GM12878 (cell line): ENCODE measurements at regions not wholly inside any gene's neighbourhood (a gene's known extent, or its start where the extent isn't known, plus 50 kb on each side); places are given as distances from the start of the nearest gene placed in this dataset.
"Not testable (repeated sequence)": the region's sequence is repeated elsewhere in the genome, so short reads cannot be mapped to it uniquely, and the experiment has no call there.

ENCODE experiments used
- ATAC-seq: fragments of 200-7000 bp; cut with Tn5 transposase; 3 replicates; pipeline ENCODE4 v1.9.1; 2020; ENCODE audit warnings: mild to moderate bottlenecking, moderate library complexity
- BruUV-seq: library from RNA; stranded (reverse); fragments of 400-500 nt; replicated peaks from 2 replicates; lab custom pipeline; 2021; lab: Mats Ljungman, UMichigan
- CTCF ChIA-PET: fragments of 300-600 bp; sonication (Branson Sonifier 250); formaldehyde crosslinking; extraction: SDS; loops from one replicate; lab custom pipeline; 2021; ENCODE audit warnings: inconsistent platforms; lab: Yijun Ruan, JAX
- POLR2A ChIA-PET: fragments of 350-600 bp; formaldehyde crosslinking; extraction: SDS; loops from one replicate; lab custom pipeline; 2021; ENCODE audit warnings: inconsistent platforms; lab: Charles Lee
- RAD21 ChIA-PET: fragments of 300-600 bp; sonication (Branson Sonifier 250); formaldehyde crosslinking; loops from one replicate; lab custom pipeline; 2023; ENCODE audit warnings: antibody characterized with exemption; ENCODE audit not compliant: unreplicated experiment; lab: Charles Lee
- SMC1A ChIA-PET: fragments of 300-600 bp; sonication (Branson Sonifier 250); formaldehyde crosslinking; loops from one replicate; lab custom pipeline; 2023; ENCODE audit not compliant: unreplicated experiment, uncharacterized antibody; lab: Charles Lee
- DNase-seq: peaks from one replicate; pipeline ENCODE4 v3.0.0-alpha.2; 2011; ENCODE audit warnings: low read depth, low spot score
- FAIRE-seq: peaks from 3 replicates; lab custom pipeline; 2011; peaks lifted over from hg19 to GRCh38; lab: Jason Lieb, UNC
- H2AFZ ChIP-seq: 2 replicates; pipeline ENCODE4 v1.6.0; 2011; ENCODE audit warnings: low read depth, low read length, control low read depth; ENCODE audit not compliant: control insufficient read depth
- H3K27ac ChIP-seq: 2 replicates; pipeline ENCODE4 v1.5.1; 2011; ENCODE audit warnings: control low read depth; ENCODE audit not compliant: control insufficient read depth, insufficient read depth
- H3K27me3 ChIP-seq, 2 experiments: replicated peaks in 1 of 2; 2 replicates each; pipeline versions ENCODE4 v1.6.0 to v1.6.1; 2011; ENCODE audit warnings: low read length in 1 of 2; ENCODE audit not compliant: control insufficient read depth in 2 of 2, insufficient read depth in 2 of 2
- H3K36me3 ChIP-seq, 2 experiments: 2 replicates each; pipeline ENCODE4 v1.5.1; 2011; ENCODE audit warnings: low read length in 1 of 2; ENCODE audit not compliant: control insufficient read depth in 2 of 2, insufficient read depth in 2 of 2
- H3K4me1 ChIP-seq: 2 replicates; pipeline ENCODE4 v1.6.1; 2011; ENCODE audit warnings: mild to moderate bottlenecking, low read length, moderate library complexity, mixed read lengths; ENCODE audit not compliant: control insufficient read depth, insufficient read depth
- H3K4me2 ChIP-seq: 2 replicates; pipeline ENCODE4 v1.6.0; 2011; ENCODE audit warnings: control low read depth; ENCODE audit not compliant: control insufficient read depth, insufficient read depth
- H3K4me3 ChIP-seq: fragments of 200-600 bp; sonication (generic); 2 replicates; pipeline ENCODE4 v1.5.1; 2016
- H3K79me2 ChIP-seq: 2 replicates; pipeline ENCODE4 v1.6.0; 2011; ENCODE audit warnings: low read length; ENCODE audit not compliant: control insufficient read depth, insufficient read depth
- H3K9ac ChIP-seq: 2 replicates; pipeline ENCODE4 v1.8.0; 2011; ENCODE audit warnings: low read length, control low read depth, mixed read lengths; ENCODE audit not compliant: control insufficient read depth, insufficient read depth
- H3K9me3 ChIP-seq: replicated peaks from 3 replicates; pipeline ENCODE4 v1.5.1; 2011; ENCODE audit warnings: mild to moderate bottlenecking, low read length; ENCODE audit not compliant: control insufficient read depth, insufficient read depth
- H4K20me1 ChIP-seq: 2 replicates; pipeline ENCODE4 v1.6.0; 2011; ENCODE audit not compliant: control insufficient read depth, insufficient read depth
- ASH2L ChIP-seq: fragments of 300-600, 200-600 bp; sonication (generic); IDR thresholded peaks from 2 replicates; pipeline ENCODE4 v1.6.1; 2017; ENCODE audit warnings: low read depth, mild to moderate bottlenecking, borderline replicate concordance
- BMI1 ChIP-seq: fragments of 450-650 bp; IDR thresholded peaks from 2 replicates; pipeline ENCODE4 v1.6.1; 2016; ENCODE audit warnings: mild to moderate bottlenecking, moderate library complexity, borderline replicate concordance
- JUNB ChIP-seq: IDR thresholded peaks from 2 replicates; pipeline ENCODE4 v1.6.1; 2016; ENCODE audit warnings: antibody characterized with exemption, mild to moderate bottlenecking
- MLLT1 ChIP-seq: fragments of 450-650 bp; IDR thresholded peaks from 2 replicates; pipeline ENCODE4 v1.6.1; 2016; ENCODE audit warnings: mild to moderate bottlenecking
- MTA2 ChIP-seq: fragments of 450-650 bp; IDR thresholded peaks from 2 replicates; pipeline ENCODE4 v1.6.1; 2016; ENCODE audit warnings: low read depth, mild to moderate bottlenecking, moderate library complexity
- SMARCA5 ChIP-seq: fragments of 450-650 bp; IDR thresholded peaks from 2 replicates; pipeline ENCODE4 v1.6.1; 2017; ENCODE audit warnings: mild to moderate bottlenecking
- TAF1 ChIP-seq: IDR thresholded peaks from 2 replicates; pipeline ENCODE4 v1.6.1; 2011; ENCODE audit warnings: mild to moderate bottlenecking, low read depth, low read length, borderline replicate concordance
- TCF7 ChIP-seq: IDR thresholded peaks from 2 replicates; pipeline ENCODE4 v1.6.1; 2014; ENCODE audit warnings: antibody characterized with exemption, borderline replicate concordance
- WGBS: methylation state at CpG from one replicate; pipeline ENCODE4 v1.1.6; 2016; ENCODE audit warnings: low lambda C conversion rate; ENCODE audit not compliant: insufficient replicate concordance, insufficient coverage; ENCODE audit errors: missing lambda C conversion rate; 5-methylcytosine and 5-hydroxymethylcytosine counted together
- in situ Hi-C: fragments of 300-500 bp; cut with MboI; formaldehyde crosslinking; loops from 9 replicates; pipeline ENCODE4 v1.14.3; 2018; ENCODE audit warnings: mixed read lengths
- intact Hi-C: fragments of 100-400 bp; cut with micrococcal nuclease; formaldehyde crosslinking; loops from one replicate; pipeline ENCODE4 v1.14.2; 2022; ENCODE audit not compliant: unreplicated experiment
- TF ChIP-seq, protein P1 (sequence below): IDR thresholded peaks from 2 replicates; pipeline ENCODE4 v1.6.1; 2011; ENCODE audit warnings: borderline replicate concordance, low read depth, mild to moderate bottlenecking, moderate library complexity, low read length; ENCODE audit not compliant: insufficient read depth, poor library complexity, severe bottlenecking
- TF ChIP-seq, protein P2 (sequence below): fragments of 450-650 bp; conservative IDR thresholded peaks from 2 replicates; pipeline ENCODE4 v1.6.1; 2017; ENCODE audit warnings: mild to moderate bottlenecking, moderate library complexity

- H2AFZ ChIP-seq, H3K9me3 ChIP-seq, H3K4me3 ChIP-seq, H3K4me2 ChIP-seq, H3K27ac ChIP-seq, H3K9ac ChIP-seq, BruUV-seq, ATAC-seq, SMC1A ChIA-PET, RAD21 ChIA-PET, H3K27me3 ChIP-seq, CTCF ChIA-PET, H3K4me1 ChIP-seq, POLR2A ChIA-PET, in situ Hi-C loops, H4K20me1 ChIP-seq, H3K79me2 ChIP-seq, FAIRE-seq, DNase-seq, intact Hi-C loops, H3K36me3 ChIP-seq: not testable (repeated sequence)
- 87% methylated on average over 16 of the region's 16 CpGs for WGBS
These were observed 90.8 kb downstream of the LARP7 start for GRCh38 chr4:112727728-112728127.

DNA sequence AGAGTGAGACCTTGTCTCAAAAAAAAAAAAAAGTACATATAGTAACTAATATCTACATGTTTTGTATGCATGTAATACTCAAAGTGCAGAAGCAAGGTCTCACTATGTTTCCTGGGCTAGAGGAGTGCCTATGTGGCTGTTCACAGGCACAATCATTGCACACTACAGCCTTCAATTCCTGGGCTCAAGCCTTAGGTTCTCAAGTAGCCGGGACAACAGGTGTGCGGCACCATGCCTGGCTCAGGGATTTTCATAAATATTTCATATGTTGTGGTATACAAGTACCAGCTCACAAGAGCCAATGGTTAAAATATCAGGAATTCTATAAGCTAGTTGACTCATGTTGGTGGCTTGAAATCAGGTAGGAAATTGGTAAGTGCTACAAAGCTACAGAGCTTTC lies 94.8 kb downstream of the LARP7 start:
- no peaks in the 10 kb centered on the region for H3K9me3 ChIP-seq
- no TSS peak for BruUV-seq
- ATAC-seq (no peak), DNase-seq (no peak), FAIRE-seq (no peak)
- no peak overlapping the region for H3K4me3 ChIP-seq
- no peak overlapping the region for H3K27ac ChIP-seq
- RAD21 ChIA-PET, result interaction anchor here (0.7 to 0.9 kb wide), 3 partner anchors 22 to 413 kb away, joined by 3 to 4 read pairs (median 3); no protein-coding TSS in a partner anchor
- no peaks in the 10 kb centered on the region for H4K20me1 ChIP-seq
- SMC1A ChIA-PET, result interaction anchor here (0.6 to 2.6 kb wide), 9 partner anchors 10 to 404 kb away, joined by 3 to 12 read pairs (median 3); no protein-coding TSS in a partner anchor
- TF ChIP-seq, protein P1, sequence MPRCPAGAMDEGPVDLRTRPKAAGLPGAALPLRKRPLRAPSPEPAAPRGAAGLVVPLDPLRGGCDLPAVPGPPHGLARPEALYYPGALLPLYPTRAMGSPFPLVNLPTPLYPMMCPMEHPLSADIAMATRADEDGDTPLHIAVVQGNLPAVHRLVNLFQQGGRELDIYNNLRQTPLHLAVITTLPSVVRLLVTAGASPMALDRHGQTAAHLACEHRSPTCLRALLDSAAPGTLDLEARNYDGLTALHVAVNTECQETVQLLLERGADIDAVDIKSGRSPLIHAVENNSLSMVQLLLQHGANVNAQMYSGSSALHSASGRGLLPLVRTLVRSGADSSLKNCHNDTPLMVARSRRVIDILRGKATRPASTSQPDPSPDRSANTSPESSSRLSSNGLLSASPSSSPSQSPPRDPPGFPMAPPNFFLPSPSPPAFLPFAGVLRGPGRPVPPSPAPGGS, result no peak
- TF ChIP-seq JUNB (no peak), MLLT1 (no peak), ASH2L (no peak), SMARCA5 (no peak), TCF7 (no peak), BMI1 (no peak), TAF1 (no peak), MTA2 (no peak)
- TF ChIP-seq, protein P2, sequence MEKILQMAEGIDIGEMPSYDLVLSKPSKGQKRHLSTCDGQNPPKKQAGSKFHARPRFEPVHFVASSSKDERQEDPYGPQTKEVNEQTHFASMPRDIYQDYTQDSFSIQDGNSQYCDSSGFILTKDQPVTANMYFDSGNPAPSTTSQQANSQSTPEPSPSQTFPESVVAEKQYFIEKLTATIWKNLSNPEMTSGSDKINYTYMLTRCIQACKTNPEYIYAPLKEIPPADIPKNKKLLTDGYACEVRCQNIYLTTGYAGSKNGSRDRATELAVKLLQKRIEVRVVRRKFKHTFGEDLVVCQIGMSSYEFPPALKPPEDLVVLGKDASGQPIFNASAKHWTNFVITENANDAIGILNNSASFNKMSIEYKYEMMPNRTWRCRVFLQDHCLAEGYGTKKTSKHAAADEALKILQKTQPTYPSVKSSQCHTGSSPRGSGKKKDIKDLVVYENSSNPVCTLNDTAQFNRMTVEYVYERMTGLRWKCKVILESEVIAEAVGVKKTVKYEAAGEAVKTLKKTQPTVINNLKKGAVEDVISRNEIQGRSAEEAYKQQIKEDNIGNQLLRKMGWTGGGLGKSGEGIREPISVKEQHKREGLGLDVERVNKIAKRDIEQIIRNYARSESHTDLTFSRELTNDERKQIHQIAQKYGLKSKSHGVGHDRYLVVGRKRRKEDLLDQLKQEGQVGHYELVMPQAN, result no peak
- POLR2A ChIA-PET, result no interaction called here
- no peak overlapping the region for H3K9ac ChIP-seq
- intact Hi-C loops, result no loop called here
- 97% methylated on average over 2 of the region's 2 CpGs for WGBS
- H2AFZ ChIP-seq, result no peak overlapping the region
- in situ Hi-C loops, result no loop called here
- no peaks in the 10 kb centered on the region for H3K36me3 ChIP-seq
- H3K4me1 ChIP-seq, result peaks cover 19% of the 10 kb centered on the region
- no peaks in the 10 kb centered on the region for H3K79me2 ChIP-seq
- H3K27me3 ChIP-seq, result no peaks in the 10 kb centered on the region
- no peak overlapping the region for H3K4me2 ChIP-seq
- CTCF ChIA-PET, result interaction anchor here (0.8 to 2.0 kb wide), 4 partner anchors 31 to 220 kb away, joined by 5 to 12 read pairs (median 6); no protein-coding TSS in a partner anchor
